Fibroblast of skin of left biceps (primary cell): ENCODE measurements at regions not wholly inside any gene's neighbourhood (a gene's known extent, or its start where the extent isn't known, plus 50 kb on each side); places are given as distances from the start of the nearest gene placed in this dataset.

Source experiments
- DNase-seq, 2 experiments: peaks; one replicate each; pipeline ENCODE4 v3.0.0-alpha.2; 2013; ENCODE audit warnings: low read depth in 2 of 2

DNA sequence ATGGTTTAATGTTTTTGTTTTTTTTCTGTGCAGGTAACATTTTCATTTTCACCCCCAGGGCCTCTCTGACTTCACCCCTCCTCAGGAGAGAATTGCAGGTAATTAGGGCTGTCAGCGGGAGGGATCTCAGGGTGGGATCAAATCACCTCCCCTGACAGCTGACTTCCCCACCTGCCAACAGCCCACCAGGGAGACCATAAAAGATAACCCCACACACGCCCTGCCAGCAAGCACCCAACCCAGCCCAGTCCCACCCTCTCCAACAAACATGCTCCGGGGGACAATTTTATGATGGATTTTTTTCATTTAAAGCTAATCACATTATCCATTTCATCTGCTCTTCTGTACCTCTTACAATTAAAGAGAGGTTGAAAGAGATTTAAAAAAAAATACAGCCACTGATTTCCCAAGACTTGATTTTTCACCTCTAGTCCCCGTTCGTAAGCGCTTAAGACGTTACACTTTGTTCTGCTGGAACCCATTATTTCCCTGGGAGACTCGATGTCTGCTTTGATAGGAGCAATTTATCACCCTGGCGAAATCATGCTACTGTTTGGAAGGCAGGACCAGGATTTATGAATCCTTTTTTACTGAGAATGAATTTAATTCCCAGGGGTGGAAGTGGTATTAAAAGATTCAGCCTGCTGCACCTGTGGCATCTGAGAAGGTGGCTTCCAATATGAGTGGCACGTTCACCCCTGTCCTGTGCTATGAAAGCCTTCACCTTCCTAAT, 232.9 kb upstream of the ID2 start:
- no peak for DNase-seq

DNA sequence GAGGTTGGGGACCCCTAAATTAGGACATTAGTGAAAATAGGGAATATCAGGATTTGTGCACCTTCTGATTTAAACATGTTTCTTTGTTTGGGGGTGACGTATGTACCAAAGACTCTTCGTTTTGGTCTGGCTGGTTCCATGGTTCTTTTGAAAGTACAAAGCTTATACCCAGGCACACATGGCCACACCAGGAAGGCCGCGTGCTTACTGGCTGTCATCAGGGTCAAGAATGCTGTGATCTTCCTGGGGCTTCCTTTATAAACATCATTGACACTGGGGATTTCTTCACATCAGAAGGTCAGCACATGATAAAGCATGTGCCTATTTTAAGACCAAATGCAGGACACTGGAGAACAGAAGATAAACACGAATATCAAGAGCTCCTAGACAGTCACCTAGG, 230.6 kb upstream of the ID2 start:
- no peak for DNase-seq

DNA sequence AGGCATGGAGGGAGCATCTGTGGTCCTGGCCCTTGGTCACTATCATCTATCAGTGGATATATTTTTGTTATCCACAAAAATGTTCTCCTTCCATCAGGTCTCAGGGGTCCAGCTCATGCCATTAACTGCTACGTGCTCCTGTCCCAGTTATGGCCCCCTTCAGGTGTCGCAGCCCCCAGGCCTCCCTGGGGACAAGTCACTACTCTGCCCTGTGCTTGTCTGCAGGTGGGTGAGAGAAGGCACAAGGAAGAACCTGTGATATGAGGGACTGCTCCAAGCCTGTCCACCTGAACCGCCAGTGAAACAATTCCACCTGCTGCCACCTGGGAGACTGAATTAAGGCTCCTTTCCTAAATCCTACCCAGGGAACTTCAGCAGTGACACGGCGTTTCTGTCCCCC, 229.6 kb upstream of the ID2 start:
- DNase-seq, result no peak

DNA sequence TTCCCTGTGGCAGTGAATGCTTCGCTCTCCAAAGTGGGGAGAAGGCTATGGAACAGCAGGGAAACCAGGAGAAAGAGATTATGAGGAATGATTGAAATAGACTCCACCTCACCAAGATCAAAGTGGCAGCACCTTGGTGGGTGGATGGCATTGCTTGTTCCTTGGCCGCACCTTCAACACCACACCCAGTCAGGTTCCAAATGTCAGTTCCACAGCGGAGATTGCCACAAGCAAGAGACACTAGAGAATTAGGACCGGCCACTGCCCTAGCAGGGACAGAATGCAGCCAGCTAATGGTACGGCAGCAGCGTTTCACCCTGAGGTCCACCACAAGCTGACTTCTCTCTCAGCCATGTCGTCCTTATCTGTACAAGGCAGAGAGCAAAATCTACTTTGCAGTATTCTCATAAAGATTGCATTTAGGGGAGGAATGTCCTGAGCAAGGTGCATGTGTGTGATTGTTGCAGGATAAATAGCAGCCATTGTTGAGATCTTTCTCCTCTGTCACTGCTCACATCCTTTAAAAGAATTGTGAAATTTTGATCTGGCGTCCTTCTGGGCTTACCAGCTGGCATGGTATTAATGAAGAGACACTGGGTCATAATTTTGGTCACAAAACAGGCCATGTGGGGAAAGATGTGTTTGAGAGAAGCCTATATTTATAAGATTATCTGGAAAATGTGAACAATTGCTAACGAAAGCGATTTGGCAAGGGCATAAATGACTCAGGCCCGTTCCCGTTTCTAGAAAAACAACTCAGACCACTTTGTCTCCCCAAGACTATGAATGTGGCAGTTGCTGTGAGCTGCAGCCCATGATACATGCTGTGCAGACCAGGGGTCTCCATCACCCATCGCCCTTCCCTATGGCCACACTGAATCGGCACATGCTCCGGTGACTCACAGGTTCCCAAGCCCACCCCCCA, 228.6 kb upstream of the ID2 start:
- no peak for DNase-seq

DNA sequence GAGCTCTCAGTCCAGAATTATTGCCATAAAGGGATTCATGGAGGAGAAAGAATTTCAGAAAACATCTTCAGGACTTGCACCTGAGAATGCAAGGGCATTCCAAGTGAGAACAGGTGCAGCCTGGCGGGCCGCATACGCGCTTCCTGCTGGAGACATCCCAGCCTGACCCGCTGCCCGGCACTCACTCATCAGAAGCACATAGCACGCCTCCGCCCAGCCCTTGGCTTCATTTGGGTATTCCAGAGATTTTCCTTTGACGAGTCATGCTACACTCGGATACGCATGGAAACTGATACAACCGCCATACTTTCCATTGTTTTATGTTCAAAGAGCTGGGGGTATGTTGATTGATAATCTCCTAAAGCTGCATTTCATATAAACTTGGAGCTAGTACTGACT, 228.0 kb upstream of the ID2 start:
- DNase-seq, result no peak

DNA sequence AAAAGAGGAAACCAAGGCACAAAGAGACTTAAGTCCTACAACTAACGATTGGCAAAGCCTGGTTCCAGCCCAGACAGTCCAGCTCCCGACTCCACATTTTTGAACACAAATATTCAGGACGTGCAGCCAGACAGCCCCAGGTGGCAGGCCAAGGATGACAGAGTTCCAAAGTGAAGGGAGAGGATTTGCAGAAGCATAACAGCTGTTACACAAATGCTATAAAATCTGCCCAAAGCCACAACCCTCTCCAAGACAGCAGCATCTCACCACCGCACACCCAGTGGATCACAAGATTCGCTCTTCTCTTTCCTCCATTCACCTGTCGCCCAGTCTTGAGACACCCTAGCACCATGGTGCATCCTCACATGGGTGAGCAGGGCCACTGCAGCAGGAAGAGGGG, 227.1 kb upstream of the ID2 start:
- no peak for DNase-seq

DNA sequence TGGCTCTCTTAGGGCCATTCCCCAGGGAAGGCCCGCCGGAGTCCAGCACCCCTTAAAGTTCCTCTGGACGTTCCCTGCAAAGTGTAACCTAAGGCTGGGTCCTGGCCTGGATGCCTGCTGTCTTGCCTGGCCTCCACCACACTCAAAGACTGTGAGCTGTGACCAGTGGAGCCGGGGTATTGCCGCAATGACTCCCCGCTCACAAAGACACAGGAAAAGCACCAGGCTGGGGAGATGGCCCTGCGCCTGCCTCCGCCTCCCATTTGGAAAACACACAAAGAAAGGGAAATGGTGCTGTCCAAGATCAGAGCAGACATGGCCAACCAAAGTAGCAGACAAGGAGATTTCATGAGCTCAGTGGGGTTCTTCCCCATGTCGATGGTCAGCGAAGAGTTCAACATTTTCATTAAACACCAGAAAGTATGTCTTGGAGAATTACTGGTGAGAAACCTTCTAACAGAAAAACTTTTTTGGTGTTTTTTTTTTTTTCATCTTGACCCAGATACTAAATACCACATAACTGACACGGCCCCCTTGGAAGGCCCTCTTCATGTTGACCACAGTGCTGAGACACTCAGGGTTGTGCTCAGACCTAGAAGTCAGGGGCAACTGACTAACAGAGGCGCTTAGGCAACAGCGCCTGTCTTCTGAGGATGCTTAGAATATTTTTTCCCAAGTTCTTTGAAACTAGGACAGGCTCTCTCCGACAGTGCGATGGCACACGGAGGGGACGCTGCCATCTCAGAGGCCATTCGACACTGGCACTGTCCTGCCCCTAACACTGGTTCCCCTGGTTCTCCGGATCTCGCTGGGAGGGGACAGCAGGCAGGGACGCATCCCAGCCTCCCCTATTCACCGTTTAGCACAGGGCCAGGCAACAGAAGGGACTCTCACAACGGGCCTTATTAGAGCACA, 226.4 kb upstream of the ID2 start:
- DNase-seq, result no peak

DNA sequence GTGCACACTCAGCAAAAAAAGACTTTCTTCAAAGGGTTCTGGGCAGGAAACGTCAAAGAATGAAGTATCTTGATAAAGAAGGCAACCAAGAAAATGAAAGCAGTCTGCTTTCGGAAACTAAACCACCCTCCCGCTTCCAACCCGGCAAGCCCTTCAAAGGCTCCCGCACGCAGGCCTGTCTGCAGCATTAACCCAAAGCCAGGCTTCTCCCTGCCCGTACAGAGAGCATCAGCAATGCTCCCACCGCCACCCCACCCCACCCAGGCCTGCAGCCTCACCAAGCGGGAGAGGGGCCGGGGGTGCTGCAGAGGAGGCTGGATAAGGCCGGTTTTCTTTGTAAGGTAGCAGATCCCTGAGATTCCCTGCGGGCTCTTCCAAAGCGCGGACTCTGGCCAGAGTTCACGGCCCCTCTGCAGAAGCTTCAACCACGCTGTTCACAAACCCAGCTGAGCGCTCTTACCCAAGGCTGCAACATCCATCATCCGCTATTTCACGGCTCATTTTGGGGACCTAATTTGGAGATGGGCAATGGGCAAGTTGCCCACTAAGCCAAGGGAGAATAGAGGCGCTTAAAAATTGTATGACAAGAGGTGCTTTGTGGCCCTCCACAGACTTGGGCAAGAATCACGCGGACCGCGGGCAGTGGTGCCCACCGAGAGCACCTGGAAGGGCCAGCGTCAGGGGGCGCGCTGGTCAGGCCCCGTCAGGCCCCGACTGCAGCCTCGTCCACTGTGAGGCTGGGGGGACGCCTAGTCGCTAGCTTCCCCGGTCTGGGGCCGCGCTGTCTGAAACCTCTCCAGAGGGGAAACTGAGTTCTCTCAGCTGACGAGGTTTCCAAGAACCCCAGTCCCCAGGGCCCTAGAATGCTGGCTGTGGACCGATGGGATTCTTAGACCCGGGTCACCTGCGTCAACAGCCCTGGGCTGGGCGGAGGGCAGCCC, 225.4 kb upstream of the ID2 start:
- no peak for DNase-seq

DNA sequence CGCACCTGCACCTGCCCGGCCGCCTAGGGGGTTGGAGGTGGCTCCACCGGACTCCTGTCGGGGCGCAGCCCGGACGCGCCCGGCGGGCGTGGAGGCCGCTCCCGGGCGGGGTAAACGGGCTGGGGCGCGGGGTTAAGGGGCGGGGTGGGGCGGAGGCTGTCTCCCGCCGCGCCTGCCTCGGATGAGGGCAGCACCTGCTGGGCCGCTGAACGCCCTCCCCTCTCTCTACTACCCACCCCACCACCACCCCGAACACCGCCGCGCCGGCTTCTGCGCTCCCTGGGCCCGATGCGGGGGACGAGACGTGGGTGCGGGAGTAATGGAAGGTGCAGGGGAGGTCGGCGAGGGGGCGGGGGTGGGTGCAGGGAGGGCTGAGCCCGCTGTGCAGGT, 224.8 kb upstream of the ID2 start:
- DNase-seq, result no peak

DNA sequence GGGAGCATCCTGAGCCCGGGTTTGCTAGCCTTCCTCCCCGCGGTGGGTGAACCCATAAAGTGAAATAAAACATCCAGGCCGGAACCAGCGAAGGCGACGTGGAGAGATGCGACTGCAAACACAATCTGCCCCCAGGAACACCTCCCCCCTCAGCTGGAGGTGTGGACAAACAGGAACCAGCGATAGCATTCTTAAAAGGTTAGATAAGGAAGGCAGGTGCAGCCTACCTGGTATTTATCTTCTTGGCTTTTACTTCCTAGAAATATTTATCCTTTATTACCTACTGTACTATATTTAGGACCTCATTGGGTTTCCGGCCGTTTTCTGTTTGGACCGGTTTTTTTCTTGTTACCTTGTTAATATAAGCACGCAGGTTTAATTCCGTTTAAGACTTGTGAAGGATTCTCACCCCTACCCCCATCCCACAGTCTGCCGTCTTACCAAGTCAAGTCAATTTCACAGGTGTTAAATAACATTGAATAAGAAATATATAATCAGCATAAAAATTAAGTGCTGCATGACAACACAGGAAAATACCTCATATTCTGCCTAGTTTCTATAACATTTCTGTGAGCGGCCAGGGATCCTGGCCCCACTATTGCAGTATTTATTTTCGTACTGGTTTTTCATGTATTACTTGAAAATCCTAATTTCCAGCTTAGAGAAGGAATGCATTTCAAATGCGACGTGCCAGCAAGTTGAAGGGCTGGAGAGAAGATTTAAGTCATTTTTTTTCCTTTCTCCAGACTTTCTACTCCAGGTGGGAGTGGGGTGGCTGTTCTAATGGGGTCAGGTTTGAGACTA, 224.0 kb upstream of the ID2 start:
- no peak for DNase-seq

DNA sequence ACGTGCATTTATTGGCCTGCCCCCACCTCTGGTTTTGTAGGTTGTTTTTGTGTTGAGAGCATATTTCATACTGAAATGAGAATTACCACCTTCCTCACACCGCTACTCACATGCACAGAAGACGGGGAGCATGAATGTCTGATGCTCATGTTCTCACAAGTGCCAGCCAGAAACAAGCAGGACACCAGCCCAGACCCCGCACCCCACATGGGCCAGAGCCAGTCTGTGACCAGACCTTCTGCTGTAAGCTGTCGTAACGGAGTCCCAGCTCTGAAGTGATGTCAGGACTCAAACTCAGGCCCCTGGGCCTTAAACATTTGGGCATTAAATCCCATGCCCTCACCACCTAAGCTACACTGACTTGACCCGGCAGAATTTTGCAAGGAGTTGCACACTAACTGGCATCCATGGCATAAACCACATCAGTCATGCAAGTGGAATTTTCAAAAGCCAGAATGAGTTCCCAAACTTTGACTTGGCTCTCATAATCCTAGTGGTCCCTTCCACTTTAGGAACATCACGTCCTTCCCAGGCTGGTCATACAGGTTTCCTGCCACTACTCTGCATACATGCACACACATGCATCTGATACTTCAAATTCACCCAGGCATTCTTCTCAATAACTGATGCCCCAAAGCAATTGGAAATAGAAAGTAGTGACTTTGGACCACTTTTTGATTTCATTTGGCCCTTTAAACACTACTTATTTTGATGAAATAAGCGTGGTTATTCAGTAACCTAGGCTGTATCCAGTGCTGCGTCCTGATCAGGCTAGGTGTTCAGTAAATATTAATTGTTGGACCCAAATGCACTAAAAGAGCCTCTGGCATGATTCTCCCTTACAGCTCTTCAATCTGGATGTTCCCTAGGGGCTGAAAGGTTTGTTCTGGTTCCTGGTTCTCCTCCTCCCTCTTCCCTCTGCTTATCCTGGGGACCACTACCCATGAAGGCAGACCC, 223.1 kb upstream of the ID2 start:
- no peak for DNase-seq

DNA sequence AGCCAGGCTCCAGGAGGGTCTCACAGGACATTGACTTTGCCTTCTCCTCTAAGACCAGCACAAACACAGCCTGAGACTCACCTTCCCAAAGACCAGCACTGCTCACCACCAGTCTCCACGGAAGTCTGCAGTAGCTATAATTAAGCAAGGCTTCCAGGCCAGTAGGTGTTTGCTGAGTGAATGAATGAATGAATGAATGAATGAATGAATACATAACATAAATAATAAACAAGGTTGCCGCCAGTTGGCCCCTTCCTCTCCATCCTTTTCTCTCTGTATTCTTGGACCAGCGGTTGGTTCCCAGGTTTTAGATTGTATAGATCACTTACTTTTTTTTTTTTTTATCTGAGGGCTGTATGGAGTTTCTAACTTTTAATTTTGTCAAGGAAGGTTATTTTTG, 222.4 kb upstream of the ID2 start:
- no peak for DNase-seq

DNA sequence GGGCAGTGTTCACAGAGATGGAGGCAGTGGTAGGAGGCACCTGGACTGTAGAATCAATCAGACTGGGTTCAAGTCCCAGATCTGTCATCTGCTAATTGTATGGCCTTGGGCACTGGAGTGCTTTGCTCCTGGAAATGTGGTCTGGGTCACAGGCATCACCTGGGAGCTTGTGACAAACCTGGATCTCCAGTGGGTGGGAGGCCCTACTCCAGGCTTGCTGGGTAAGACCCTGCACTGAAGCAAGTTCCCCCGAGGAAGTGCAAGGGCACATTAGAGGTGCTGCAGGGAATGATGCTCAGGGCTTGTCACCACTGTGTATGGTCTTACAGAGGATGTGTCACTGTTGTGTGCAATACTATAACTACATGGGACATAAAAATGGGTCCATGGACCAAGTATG, 220.5 kb upstream of the ID2 start:
- DNase-seq, result no peak

DNA sequence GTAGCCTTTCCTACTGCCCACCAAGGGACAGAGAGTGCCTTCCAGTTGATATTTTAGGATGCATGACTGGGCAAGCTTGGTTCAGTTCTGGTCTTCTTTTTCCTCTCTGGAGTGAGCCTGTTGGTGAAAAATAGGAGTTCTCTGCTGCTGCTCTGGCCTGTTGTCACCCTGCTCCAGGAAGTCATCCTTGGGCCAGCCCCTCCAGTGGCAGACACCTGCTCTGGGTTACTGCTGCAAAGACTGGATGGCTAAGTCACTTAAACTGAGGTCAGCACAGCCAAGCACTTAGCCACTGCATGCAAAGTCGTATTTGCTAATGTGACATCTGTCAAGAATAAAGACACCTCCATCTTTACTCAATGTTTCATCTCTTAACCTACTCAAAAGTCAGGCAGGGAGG, 219.6 kb upstream of the ID2 start:
- no peak for DNase-seq

DNA sequence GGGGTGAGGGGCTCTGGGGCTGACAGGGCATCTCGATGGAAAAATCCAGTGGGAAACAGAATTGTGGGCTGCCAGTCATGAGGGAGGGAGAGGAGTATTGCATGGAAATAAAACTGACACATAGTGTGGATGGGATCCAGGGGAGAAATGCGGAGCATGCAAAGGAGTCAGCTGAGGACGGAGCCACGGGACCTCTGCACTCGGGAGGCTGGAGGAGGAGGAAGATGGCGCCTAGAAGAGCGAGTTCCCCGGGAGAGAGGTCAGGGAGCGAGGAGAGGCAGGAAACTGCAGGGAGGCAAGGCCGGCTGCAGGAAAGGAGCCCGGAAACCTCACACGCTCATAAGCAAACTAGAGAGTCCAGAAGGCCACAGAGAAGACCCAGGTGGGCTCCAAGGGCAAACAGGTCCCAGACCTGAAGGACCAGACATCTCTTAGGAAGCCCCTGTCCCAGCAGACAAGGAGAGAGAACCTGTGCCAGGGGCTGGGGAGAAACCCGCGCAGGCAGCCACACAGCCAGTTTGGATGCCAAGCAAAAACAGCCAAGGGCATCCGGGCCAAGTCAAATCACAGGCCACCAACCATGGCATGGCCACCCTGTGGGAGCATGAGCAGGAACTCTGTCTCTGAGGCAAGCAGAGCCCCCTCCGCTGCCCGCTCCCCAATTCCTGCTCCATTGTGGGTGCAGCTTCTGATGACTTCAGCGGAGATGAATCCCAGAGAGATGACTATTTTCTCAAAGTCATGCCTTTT, 218.8 kb upstream of the ID2 start:
- DNase-seq, result no peak

DNA sequence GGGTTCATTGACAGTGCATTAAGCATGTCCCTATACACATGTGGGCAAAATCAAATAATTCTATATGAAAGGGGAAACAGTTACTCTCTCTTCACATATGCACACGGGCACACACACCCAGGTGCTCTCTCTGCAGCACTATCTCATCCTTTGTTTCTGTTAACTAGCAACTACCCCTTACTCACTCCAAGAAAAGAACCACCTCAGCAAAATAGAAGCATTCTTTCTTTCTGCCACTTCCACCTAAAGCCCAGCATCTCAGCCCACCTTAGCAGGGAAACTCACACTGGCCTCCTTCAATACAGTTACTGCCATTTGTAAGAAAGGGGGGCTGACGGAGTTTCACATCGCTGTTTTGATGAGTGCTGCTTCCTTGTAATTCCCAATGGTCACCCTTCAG, 216.3 kb upstream of the ID2 start:
- DNase-seq, result no peak

DNA sequence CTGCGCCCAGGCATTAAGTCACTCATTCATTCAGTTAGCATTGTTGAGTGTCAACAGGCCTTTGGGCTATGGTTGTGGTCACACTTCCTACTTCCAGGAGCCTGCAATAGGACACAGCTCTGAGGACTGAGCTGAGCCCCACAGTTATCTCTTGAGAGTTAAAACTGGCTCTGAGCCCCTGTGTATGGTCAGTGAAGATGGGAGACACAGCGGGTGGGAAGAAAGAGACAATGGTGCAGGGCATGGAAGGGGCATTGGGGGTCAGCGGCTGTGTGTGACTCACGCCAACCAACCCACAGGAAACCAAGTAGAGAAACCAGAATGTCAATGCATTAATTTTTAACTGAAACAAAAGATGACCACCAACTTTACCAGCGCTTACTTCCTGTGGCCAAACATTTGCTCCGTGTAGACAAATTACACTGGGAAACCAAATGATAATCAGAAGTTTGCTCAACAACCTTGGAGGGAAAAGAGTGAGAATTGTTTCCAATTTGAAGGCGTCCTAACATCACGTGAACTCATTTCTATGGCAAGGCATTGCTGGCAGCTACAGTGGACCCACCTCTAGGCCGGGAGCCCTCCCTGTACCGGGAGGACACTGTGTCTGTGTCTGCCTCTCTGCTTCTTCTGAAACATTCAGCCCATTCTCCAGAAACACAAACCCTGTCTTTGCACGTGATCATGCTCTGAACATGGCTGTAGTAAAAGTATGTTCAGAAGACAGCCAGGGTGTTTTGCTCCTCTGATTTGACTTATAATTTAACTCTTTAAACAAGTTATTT, 212.0 kb upstream of the ID2 start:
- DNase-seq, result no peak
